SK-N-SH (cell line): ENCODE measurements at regions not wholly inside any gene's neighbourhood (a gene's known extent, or its start where the extent isn't known, plus 50 kb on each side); places are given as distances from the start of the nearest gene placed in this dataset.

Source experiments
- CHD2 ChIP-seq: fragments of 150-350 bp; IDR thresholded peaks from 2 replicates; pipeline ENCODE4 v1.6.1; 2018; ENCODE audit warnings: low read length; ENCODE audit not compliant: partially characterized antibody
- CTCF ChIP-seq: fragments of 200-600 bp; sonication (generic); IDR thresholded peaks from 2 replicates; pipeline ENCODE4 v1.6.1; 2017; ENCODE audit warnings: antibody characterized with exemption, mild to moderate bottlenecking, moderate library complexity
- EZH2phosphoT487 ChIP-seq: fragments of 200-600 bp; sonication (generic); IDR thresholded peaks from 2 replicates; pipeline ENCODE4 v1.6.1; 2017; ENCODE audit warnings: low read depth, mixed run types, mild to moderate bottlenecking, antibody characterized with exemption, moderate library complexity, borderline replicate concordance
- JUND ChIP-seq: IDR thresholded peaks from 2 replicates; pipeline ENCODE4 v1.4.0; 2012
- MXI1 ChIP-seq: IDR thresholded peaks from 2 replicates; pipeline ENCODE4 v1.6.1; 2012; ENCODE audit warnings: mild to moderate bottlenecking, low read depth, low read length, improper control_type of control experiment
- PBX3 ChIP-seq: IDR thresholded peaks from 2 replicates; pipeline ENCODE4; 2012
- POLR2AphosphoS5 ChIP-seq: IDR thresholded peaks from 2 replicates; pipeline ENCODE4 v1.6.1; 2012; ENCODE audit warnings: low read depth, low read length
- RAD21 ChIP-seq: IDR thresholded peaks from 2 replicates; pipeline ENCODE4 v1.6.1; 2012; ENCODE audit warnings: mild to moderate bottlenecking, low read length
- REST ChIP-seq: IDR thresholded peaks from 2 replicates; pipeline ENCODE4 v1.6.1; 2012; ENCODE audit warnings: mild to moderate bottlenecking, low read depth, low read length, moderate library complexity
- RFX5 ChIP-seq: IDR thresholded peaks from 2 replicates; pipeline ENCODE4 v1.6.1; 2012; ENCODE audit warnings: mild to moderate bottlenecking, improper control_type of control experiment, low read length
- RXRA ChIP-seq: IDR thresholded peaks from 2 replicates; pipeline ENCODE4 v1.4.0; 2012; ENCODE audit warnings: low read depth, mild to moderate bottlenecking, borderline replicate concordance
- TCF12 ChIP-seq: IDR thresholded peaks from 2 replicates; pipeline ENCODE4 v1.4.0; 2012
- YY1 ChIP-seq: IDR thresholded peaks from 2 replicates; pipeline ENCODE4 v1.4.0; 2012; ENCODE audit warnings: low read depth, mild to moderate bottlenecking
- ZBTB33 ChIP-seq: IDR thresholded peaks from 2 replicates; pipeline ENCODE4 v1.4.0; 2012; ENCODE audit warnings: low read depth, borderline replicate concordance

- no peak for TF ChIP-seq MXI1
- no peak for TF ChIP-seq RXRA
- TF ChIP-seq POLR2AphosphoS5: no peak
- no peak for TF ChIP-seq YY1
- TF ChIP-seq EZH2phosphoT487: no peak
- no peak for TF ChIP-seq CTCF
- TF ChIP-seq REST: no peak
- no peak for TF ChIP-seq PBX3
- no peak for TF ChIP-seq JUND
- TF ChIP-seq ZBTB33: no peak
- TF ChIP-seq RFX5: no peak
- no peak for TF ChIP-seq TCF12
- no peak for TF ChIP-seq RAD21
- no peak for TF ChIP-seq CHD2
These were observed 176.1 kb upstream of the KL start for GRCh38 chr13:32840113-32840512.
